ENCODE measurements at regions not wholly inside any gene's neighbourhood (a gene's known extent, or its start where the extent isn't known, plus 50 kb on each side); places are given as distances from the start of the nearest gene placed in this dataset.
"Not testable (repeated sequence)": the region's sequence is repeated elsewhere in the genome, so short reads cannot be mapped to it uniquely, and the experiment has no call there.

DNA sequence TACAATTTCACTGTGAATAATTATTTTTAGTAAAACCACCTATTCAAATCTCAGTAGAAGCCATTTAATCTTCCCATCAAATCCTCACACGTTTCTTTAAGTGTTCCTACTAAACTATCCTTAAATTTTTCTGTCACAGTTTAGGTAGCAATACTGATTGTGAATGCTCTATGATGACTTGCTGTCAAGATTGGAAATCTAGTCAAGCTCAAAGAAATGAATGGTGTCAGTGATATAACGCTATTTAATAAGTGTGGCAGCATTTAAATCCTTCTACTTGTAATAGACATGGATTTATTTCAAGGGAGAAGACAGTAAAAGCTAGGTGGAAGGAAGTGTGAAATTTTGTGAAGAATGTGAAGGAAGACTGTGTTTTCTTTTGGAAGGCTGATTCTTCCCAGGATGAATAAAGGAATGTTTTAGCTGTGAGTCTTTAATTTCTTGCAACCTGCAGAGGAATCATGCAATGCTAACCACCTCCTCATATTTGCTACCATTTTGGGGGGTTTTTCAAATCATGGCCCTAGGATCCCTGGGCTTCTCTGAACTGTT lies 936.7 kb upstream of the NEGR1 start:
- no peaks in the 10 kb centered on the region for H3K36me3 ChIP-seq (ENCODE audit: control insufficient read depth, insufficient read depth, low read length)
- TF ChIP-seq, protein P1, sequence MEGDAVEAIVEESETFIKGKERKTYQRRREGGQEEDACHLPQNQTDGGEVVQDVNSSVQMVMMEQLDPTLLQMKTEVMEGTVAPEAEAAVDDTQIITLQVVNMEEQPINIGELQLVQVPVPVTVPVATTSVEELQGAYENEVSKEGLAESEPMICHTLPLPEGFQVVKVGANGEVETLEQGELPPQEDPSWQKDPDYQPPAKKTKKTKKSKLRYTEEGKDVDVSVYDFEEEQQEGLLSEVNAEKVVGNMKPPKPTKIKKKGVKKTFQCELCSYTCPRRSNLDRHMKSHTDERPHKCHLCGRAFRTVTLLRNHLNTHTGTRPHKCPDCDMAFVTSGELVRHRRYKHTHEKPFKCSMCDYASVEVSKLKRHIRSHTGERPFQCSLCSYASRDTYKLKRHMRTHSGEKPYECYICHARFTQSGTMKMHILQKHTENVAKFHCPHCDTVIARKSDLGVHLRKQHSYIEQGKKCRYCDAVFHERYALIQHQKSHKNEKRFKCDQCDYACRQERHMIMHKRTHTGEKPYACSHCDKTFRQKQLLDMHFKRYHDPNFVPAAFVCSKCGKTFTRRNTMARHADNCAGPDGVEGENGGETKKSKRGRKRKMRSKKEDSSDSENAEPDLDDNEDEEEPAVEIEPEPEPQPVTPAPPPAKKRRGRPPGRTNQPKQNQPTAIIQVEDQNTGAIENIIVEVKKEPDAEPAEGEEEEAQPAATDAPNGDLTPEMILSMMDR (IDR thresholded peaks at IDR 0.05; ENCODE audit: insufficient read depth, low read depth, low read length) = no peak
- CTCF ChIA-PET = no interaction called here
- POLR2A ChIA-PET = no interaction called here
- H3K27me3 ChIP-seq (ENCODE audit: control insufficient read depth, insufficient read depth, low read length) = no peaks in the 10 kb centered on the region
- H3K4me3 ChIP-seq (ENCODE audit: low read depth, low read length) = no peak overlapping the region
- DNase-seq (ENCODE audit: low read depth) = no peak

DNA sequence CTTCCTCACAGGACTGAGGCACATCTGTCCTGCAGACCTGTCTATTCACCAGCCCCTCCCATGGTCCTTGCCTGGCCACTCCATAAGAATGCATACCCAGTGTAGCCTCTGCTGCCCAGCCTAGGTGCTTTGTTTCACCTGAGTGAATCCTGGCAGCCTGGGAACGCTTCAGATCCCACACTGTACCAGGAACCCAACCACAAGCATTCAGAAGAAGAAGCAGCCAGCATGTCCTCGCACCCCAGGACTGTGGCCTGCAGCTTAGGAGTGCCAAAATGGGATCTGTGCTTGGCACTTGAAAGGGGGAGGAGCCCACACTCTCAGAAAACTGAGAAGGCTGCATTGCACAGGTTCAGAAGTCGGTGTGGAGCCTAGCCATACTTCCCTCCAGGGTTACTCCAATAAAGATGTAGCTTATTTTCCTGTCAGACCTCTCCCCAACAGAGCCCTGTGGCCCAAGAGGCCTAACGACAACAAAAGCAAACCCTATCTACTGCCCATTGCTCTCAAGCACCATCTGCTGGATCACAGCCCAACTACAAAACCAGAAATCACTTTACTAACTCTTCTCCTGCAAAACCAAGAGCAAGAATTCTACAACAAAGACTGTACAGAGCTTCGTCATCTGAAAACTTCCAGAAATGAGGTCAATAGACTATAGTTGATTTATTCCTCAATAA lies 923.1 kb upstream of the NEGR1 start:
- ChIA-PET CTCF (interaction anchor here (0.5 kb wide), 1 partner anchor 56 kb away, joined by 3 read pairs; no protein-coding TSS in a partner anchor), POLR2A (no interaction called here)
- TF ChIP-seq, protein P1 (IDR thresholded peaks at IDR 0.05; ENCODE audit: insufficient read depth, low read depth, low read length) = no peak
- Histone ChIP-seq H3K4me3 (ENCODE audit: low read depth, low read length) (no peak overlapping the region), H3K27me3 (ENCODE audit: control insufficient read depth, insufficient read depth, low read length) (no peaks in the 10 kb centered on the region), H3K36me3 (ENCODE audit: control insufficient read depth, insufficient read depth, low read length) (no peaks in the 10 kb centered on the region)
- no peak for DNase-seq (ENCODE audit: low read depth)

DNA sequence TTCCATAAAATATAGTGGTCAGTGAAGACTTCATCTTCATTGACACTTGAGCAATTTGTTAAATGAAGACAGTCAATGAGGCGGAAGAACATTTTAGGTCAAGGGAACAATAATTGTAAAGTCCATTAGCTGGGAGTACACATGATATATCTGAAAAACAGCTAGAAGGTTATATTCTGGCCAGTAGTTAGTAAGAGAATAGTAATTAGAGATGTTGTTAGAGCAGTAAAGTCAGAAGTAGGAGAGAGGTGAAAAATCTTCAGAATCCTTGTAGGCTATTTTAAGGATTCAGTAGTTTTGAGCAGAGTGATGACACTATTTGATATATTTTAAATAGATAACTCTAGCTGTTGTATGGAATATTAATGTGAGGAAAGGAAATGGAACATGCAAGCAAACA lies 915.6 kb upstream of the NEGR1 start:
- POLR2A ChIA-PET = no interaction called here
- CTCF ChIA-PET = no interaction called here
- no peaks in the 10 kb centered on the region for H3K36me3 ChIP-seq (ENCODE audit: control insufficient read depth, insufficient read depth, low read length)
- no peaks in the 10 kb centered on the region for H3K27me3 ChIP-seq (ENCODE audit: control insufficient read depth, insufficient read depth, low read length)
- no peak overlapping the region for H3K4me3 ChIP-seq (ENCODE audit: low read depth, low read length)
- TF ChIP-seq, protein P1 (IDR thresholded peaks at IDR 0.05; ENCODE audit: insufficient read depth, low read depth, low read length) = no peak
- DNase-seq (ENCODE audit: low read depth) = no peak

DNA sequence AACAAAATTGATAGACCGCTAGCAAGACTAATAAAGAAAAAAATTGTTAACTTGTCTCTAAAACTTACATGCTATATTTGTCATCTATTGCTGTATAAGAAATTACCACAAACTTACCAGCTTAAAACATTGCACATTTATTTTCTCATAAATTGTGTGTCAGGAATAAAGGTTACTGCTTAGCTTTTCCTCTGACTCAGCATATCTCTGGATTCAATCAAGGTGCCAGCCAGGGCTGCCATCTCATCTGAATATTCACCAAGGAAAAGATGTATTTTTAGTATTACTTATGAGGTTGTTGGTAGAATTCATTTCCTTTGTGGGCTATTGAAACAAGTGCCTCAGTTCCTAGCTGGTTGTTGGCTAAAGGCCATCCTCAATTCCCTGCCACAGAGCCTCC lies 912.6 kb upstream of the NEGR1 start:
- Histone ChIP-seq H3K4me3 (ENCODE audit: low read depth, low read length) (no peak overlapping the region), H3K27me3 (ENCODE audit: control insufficient read depth, insufficient read depth, low read length) (no peaks in the 10 kb centered on the region), H3K36me3 (ENCODE audit: control insufficient read depth, insufficient read depth, low read length) (no peaks in the 10 kb centered on the region)
- ChIA-PET POLR2A (no interaction called here), CTCF (no interaction called here)
- DNase-seq (ENCODE audit: low read depth) = no peak
- TF ChIP-seq, protein P1 (IDR thresholded peaks at IDR 0.05; ENCODE audit: insufficient read depth, low read depth, low read length) = no peak

DNA sequence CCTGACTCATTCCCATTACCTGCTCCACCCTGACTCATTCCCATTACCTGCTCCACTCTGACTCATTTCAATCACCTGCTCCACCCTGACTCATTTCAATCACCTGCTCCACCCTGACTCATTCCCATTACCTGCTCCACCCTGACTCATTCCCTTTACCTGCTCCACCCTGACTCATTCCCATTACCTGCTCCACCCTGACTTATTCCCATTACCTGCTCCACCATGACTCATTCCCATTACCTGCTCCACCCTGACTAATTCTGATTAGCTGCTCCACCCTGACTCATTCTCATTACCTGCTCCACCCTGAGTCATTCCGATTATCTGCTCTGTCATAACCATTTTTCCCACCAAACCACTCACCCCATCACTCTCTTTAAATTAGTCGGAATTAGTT lies 901.2 kb upstream of the NEGR1 start:
- DNase-seq (ENCODE audit: low read depth); H3K4me3 ChIP-seq (ENCODE audit: low read depth, low read length); H3K36me3 ChIP-seq (ENCODE audit: control insufficient read depth, insufficient read depth, low read length); H3K27me3 ChIP-seq (ENCODE audit: control insufficient read depth, insufficient read depth, low read length); POLR2A ChIA-PET; CTCF ChIA-PET: not testable (repeated sequence)

DNA sequence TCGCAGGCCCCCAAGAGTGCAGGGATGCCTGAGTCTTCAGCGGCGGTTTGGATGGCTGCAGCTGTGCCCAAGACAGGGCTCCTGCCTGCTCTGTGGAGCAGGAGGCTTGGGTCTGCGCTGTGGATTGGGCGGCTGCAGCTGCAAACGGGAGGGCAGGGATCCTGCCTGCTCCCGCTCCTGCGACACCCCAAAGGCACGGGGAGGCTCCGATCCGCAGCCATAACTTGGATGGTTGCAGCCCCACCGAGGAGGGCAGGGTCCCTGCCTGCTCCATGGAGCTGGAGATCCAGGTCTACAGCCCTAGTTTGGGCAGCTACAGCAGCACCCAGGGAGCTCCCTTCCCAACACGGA lies 898.8 kb upstream of the NEGR1 start:
- no peaks in the 10 kb centered on the region for H3K36me3 ChIP-seq (ENCODE audit: control insufficient read depth, insufficient read depth, low read length)
- H3K27me3 ChIP-seq (ENCODE audit: control insufficient read depth, insufficient read depth, low read length) = no peaks in the 10 kb centered on the region
- no peak for DNase-seq (ENCODE audit: low read depth)
- ChIA-PET POLR2A (no interaction called here), CTCF (no interaction called here)
- no peak overlapping the region for H3K4me3 ChIP-seq (ENCODE audit: low read depth, low read length)
- TF ChIP-seq, protein P1 (IDR thresholded peaks at IDR 0.05; ENCODE audit: insufficient read depth, low read depth, low read length) = no peak

Measured in BJ (cell line).